Mucosa of rectum (tissue), 2 donors: ENCODE measurements at regions not wholly inside any gene's neighbourhood (a gene's known extent, or its start where the extent isn't known, plus 50 kb on each side); places are given as distances from the start of the nearest gene placed in this dataset.

ENCODE experiments used
- H3K27ac ChIP-seq, 2 donors: one replicate each; pipeline ENCODE4 v1.7.0; 2013; ENCODE audit warnings: inconsistent platforms in 2 of 2, low read depth in 2 of 2, low read length in 2 of 2
- H3K27me3 ChIP-seq, 2 donors: one replicate each; pipeline ENCODE4 v1.7.0; 2013; ENCODE audit warnings: low read length in 2 of 2; ENCODE audit not compliant: control insufficient read depth in 2 of 2, insufficient read depth in 2 of 2
- H3K36me3 ChIP-seq, 2 donors: one replicate each; pipeline ENCODE4 v1.7.0; 2013; ENCODE audit warnings: low read length in 2 of 2; ENCODE audit not compliant: control insufficient read depth in 2 of 2, insufficient read depth in 2 of 2
- H3K4me1 ChIP-seq, 2 donors: one replicate each; pipeline ENCODE4 v1.7.0; 2013; ENCODE audit warnings: low read length in 2 of 2, mild to moderate bottlenecking in 1 of 2; ENCODE audit not compliant: control insufficient read depth in 2 of 2, insufficient read depth in 2 of 2
- H3K4me3 ChIP-seq, 2 donors: one replicate each; pipeline ENCODE4 v1.7.0; 2013; ENCODE audit warnings: low read length in 2 of 2
- H3K9ac ChIP-seq, 2 donors: one replicate each; pipeline ENCODE4 v1.7.0; 2013; ENCODE audit warnings: low read length in 2 of 2, low read depth in 1 of 2, mild to moderate bottlenecking in 1 of 2
- H3K9me3 ChIP-seq, 2 donors: one replicate each; pipeline ENCODE4 v1.7.0; 2013; ENCODE audit warnings: low read length in 2 of 2; ENCODE audit not compliant: control insufficient read depth in 2 of 2
- donor health status: healthy.
- donor health status: Normal muscosa, but diverticular disease.

GRCh38 chr1:195754303-195754702, 853.9 kb downstream of the KCNT2 start:
- no peak overlapping the region for H3K27ac ChIP-seq
- no peaks in the 10 kb centered on the region for H3K4me1 ChIP-seq
- no peak overlapping the region for H3K4me3 ChIP-seq
- H3K27me3 ChIP-seq: no peaks in the 10 kb centered on the region
- H3K9ac ChIP-seq: no peak overlapping the region
- no peaks in the 10 kb centered on the region for H3K9me3 ChIP-seq
- no peaks in the 10 kb centered on the region for H3K36me3 ChIP-seq

GRCh38 chr1:195748969-195749368, 859.3 kb downstream of the KCNT2 start:
- H3K36me3 ChIP-seq: no peaks in the 10 kb centered on the region
- H3K9me3 ChIP-seq: no peaks in the 10 kb centered on the region
- H3K27ac ChIP-seq: no peak overlapping the region
- H3K27me3 ChIP-seq: no peaks in the 10 kb centered on the region
- no peaks in the 10 kb centered on the region for H3K4me1 ChIP-seq
- H3K4me3 ChIP-seq: no peak overlapping the region
- H3K9ac ChIP-seq: no peak overlapping the region

GRCh38 chr1:195745189-195746010, 862.8 kb downstream of the KCNT2 start:
- Histone ChIP-seq H3K4me1 (no peaks in the 10 kb centered on the region), H3K9me3 (no peaks in the 10 kb centered on the region), H3K36me3 (no peaks in the 10 kb centered on the region), H3K4me3 (no peak overlapping the region), H3K27ac (no peak overlapping the region), H3K27me3 (no peaks in the 10 kb centered on the region), H3K9ac (no peak overlapping the region)

- Histone ChIP-seq H3K9me3 (no peaks in the 10 kb centered on the region), H3K4me1 (no peaks in the 10 kb centered on the region), H3K36me3 (no peaks in the 10 kb centered on the region), H3K27ac (no peak overlapping the region), H3K27me3 (no peaks in the 10 kb centered on the region), H3K9ac (no peak overlapping the region), H3K4me3 (no peak overlapping the region)
Measured at GRCh38 chr1:195744256-195744655, 864.0 kb downstream of the KCNT2 start.

GRCh38 chr1:195740862-195741261, 867.4 kb downstream of the KCNT2 start:
- Histone ChIP-seq H3K36me3 (no peaks in the 10 kb centered on the region), H3K4me3 (no peak overlapping the region), H3K9me3 (no peaks in the 10 kb centered on the region), H3K27me3 (no peaks in the 10 kb centered on the region), H3K27ac (no peak overlapping the region), H3K4me1 (no peaks in the 10 kb centered on the region), H3K9ac (no peak overlapping the region)

- no peaks in the 10 kb centered on the region for H3K9me3 ChIP-seq
- H3K27me3 ChIP-seq: no peaks in the 10 kb centered on the region
- H3K36me3 ChIP-seq: no peaks in the 10 kb centered on the region
- H3K9ac ChIP-seq: no peak overlapping the region
- H3K27ac ChIP-seq: no peak overlapping the region
- H3K4me3 ChIP-seq: no peak overlapping the region
- peaks cover 4 to 7% of the 10 kb centered on the region in 2 donors for H3K4me1 ChIP-seq
Measured at GRCh38 chr1:195738966-195739650, 869.1 kb downstream of the KCNT2 start.

GRCh38 chr1:195735140-195735539, 873.1 kb downstream of the KCNT2 start:
- H3K4me3 ChIP-seq: no peak overlapping the region
- no peaks in the 10 kb centered on the region for H3K9me3 ChIP-seq
- H3K4me1 ChIP-seq: peaks cover 4 to 8% of the 10 kb centered on the region in 2 donors
- H3K9ac ChIP-seq: no peak overlapping the region
- no peaks in the 10 kb centered on the region for H3K36me3 ChIP-seq
- no peak overlapping the region for H3K27ac ChIP-seq
- H3K27me3 ChIP-seq: no peaks in the 10 kb centered on the region

- Histone ChIP-seq H3K36me3 (no peaks in the 10 kb centered on the region), H3K27ac (peak overlapping the region in 1 of 2 donors; percentile 9), H3K9me3 (no peaks in the 10 kb centered on the region), H3K4me1 (peaks cover 4 to 8% of the 10 kb centered on the region in 2 donors), H3K9ac (no peak overlapping the region), H3K27me3 (no peaks in the 10 kb centered on the region), H3K4me3 (no peak overlapping the region)
Measured at GRCh38 chr1:195733826-195734225, 874.4 kb downstream of the KCNT2 start.

- Histone ChIP-seq H3K4me3 (no peak overlapping the region), H3K27me3 (no peaks in the 10 kb centered on the region), H3K27ac (peak overlapping the region in 1 of 2 donors; percentile 9), H3K9me3 (no peaks in the 10 kb centered on the region), H3K36me3 (no peaks in the 10 kb centered on the region), H3K4me1 (peaks cover 4 to 8% of the 10 kb centered on the region in 2 donors), H3K9ac (no peak overlapping the region)
Measured at GRCh38 chr1:195733408-195733807, 874.8 kb downstream of the KCNT2 start.

GRCh38 chr1:195731385-195731784, 876.9 kb downstream of the KCNT2 start:
- H3K27ac ChIP-seq: no peak overlapping the region
- no peaks in the 10 kb centered on the region for H3K9me3 ChIP-seq
- H3K4me3 ChIP-seq: no peak overlapping the region
- peaks cover 4 to 8% of the 10 kb centered on the region in 2 donors for H3K4me1 ChIP-seq
- no peaks in the 10 kb centered on the region for H3K36me3 ChIP-seq
- no peaks in the 10 kb centered on the region for H3K27me3 ChIP-seq
- no peak overlapping the region for H3K9ac ChIP-seq
